Ectodermal cell (in vitro differentiated cells): ENCODE measurements at regions not wholly inside any gene's neighbourhood (a gene's known extent, or its start where the extent isn't known, plus 50 kb on each side); places are given as distances from the start of the nearest gene placed in this dataset.

Experiments used
- H3K27ac ChIP-seq: 2 replicates; pipeline ENCODE4 v1.7.0; 2013; ENCODE audit warnings: mild to moderate bottlenecking, low read depth, low read length; ENCODE audit not compliant: insufficient read depth, poor library complexity, severe bottlenecking
- H3K27me3 ChIP-seq: 2 replicates; pipeline ENCODE4 v1.7.0; 2013; ENCODE audit warnings: mild to moderate bottlenecking, low read length; ENCODE audit not compliant: insufficient read depth, control insufficient read depth, poor library complexity, severe bottlenecking
- H3K36me3 ChIP-seq: one replicate; pipeline ENCODE4 v1.7.0; 2013; ENCODE audit warnings: low read length; ENCODE audit not compliant: control insufficient read depth, insufficient read depth
- H3K4me1 ChIP-seq: one replicate; pipeline ENCODE4 v1.7.0; 2013; ENCODE audit warnings: low read length; ENCODE audit not compliant: control insufficient read depth, insufficient read depth
- H3K4me3 ChIP-seq: 2 replicates; pipeline ENCODE4 v1.7.0; 2013; ENCODE audit warnings: low read depth, low read length, control low read depth; ENCODE audit not compliant: insufficient read depth
- H3K9me3 ChIP-seq: 2 replicates; pipeline ENCODE4 v1.7.0; 2013; ENCODE audit warnings: mild to moderate bottlenecking, low read length, moderate library complexity; ENCODE audit not compliant: control insufficient read depth
- WGBS, 2 experiments: methylation state at CpG; one replicate each; pipeline ENCODE4 v1.1.7; 2013; ENCODE audit warnings: missing lambda C conversion rate in 2 of 2; 5-methylcytosine and 5-hydroxymethylcytosine counted together

DNA sequence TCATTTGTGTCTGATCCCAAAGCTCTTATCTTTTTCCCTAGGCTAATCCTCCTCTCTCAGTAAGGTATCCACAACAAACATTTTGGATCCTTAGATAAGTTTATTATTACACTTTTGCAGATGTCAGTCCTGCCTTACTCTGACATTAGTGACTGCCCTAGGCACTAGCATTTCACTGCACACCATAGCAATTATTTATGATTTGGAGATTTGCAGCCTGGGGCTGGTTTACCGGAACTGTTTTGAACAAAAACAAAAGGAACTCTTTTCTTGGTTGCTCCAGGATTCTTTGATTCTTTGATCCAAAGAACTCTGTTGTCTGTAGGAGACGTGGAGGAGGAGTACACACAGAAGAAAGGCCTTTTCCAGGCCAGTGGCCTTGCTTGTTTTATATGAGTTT, 80.4 kb downstream of the EDNRB start:
- WGBS, 2 experiments: 90 to 95% methylated on average over 2 of the region's 2 CpGs
- peaks cover 7% of the 10 kb centered on the region for H3K4me1 ChIP-seq
- H3K36me3 ChIP-seq: no peaks in the 10 kb centered on the region
- no peak overlapping the region for H3K4me3 ChIP-seq
- no peaks in the 10 kb centered on the region for H3K9me3 ChIP-seq
- H3K27me3 ChIP-seq: no peaks in the 10 kb centered on the region
- no peak overlapping the region for H3K27ac ChIP-seq

DNA sequence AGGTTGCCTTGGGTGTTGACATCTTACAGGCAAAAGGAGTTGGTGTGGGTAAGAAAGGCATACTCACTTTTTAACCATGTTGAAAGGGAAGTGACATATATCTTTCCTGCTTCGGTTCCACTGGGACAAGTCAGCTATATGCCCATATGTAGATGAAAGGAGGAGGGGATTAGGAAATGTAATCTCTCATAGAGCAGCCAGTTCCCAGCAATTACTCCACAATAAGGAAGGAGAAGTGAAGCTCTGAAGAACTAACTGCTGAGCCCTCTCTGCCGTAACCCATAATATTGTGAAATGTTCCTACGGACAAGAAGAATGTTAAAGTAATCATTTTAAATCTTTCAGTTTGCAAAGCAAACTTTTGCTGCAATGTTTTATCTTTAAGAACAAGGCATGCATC, 82.2 kb downstream of the EDNRB start:
- WGBS, 2 experiments: 98 to 100% methylated on average over 1 to 3 of the region's 3 CpGs
- H3K27me3 ChIP-seq: no peaks in the 10 kb centered on the region
- H3K27ac ChIP-seq: no peak overlapping the region
- no peaks in the 10 kb centered on the region for H3K9me3 ChIP-seq
- no peak overlapping the region for H3K4me3 ChIP-seq
- H3K36me3 ChIP-seq: no peaks in the 10 kb centered on the region
- peaks cover 22% of the 10 kb centered on the region for H3K4me1 ChIP-seq

DNA sequence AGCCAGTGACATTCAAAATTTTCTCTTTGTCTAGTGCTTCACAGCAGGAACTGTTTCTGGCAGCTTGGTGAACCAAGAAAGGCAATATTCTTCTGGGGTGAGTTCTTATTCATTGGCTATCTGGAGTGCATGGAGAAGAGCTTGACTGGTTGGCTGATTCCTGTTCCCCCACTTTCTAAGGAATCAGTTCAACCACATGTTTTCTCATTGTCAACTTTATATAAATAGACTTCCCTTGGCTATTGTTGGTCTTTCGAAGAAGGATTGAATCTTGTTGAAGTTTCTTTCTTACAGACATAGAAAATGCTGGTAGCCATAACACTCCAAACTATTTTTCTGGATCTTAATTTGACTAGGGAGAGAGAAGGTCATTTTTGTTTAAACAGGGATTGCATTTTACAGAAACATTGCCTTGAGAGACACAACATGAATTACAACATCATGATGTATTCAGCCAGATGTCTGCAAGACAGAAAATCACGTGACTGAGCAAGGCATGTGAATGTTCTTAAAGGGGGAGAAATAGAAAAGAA, 85.2 kb downstream of the EDNRB start:
- H3K27me3 ChIP-seq: no peaks in the 10 kb centered on the region
- peak overlapping the region; percentile 9 for H3K27ac ChIP-seq
- peaks cover 22% of the 10 kb centered on the region for H3K4me1 ChIP-seq
- H3K4me3 ChIP-seq: no peak overlapping the region
- 93% methylated on average over 2 of the region's 2 CpGs; no CpG with 5 or more reads in 1 of the 2 experiments for WGBS, 2 experiments
- H3K9me3 ChIP-seq: no peaks in the 10 kb centered on the region
- no peaks in the 10 kb centered on the region for H3K36me3 ChIP-seq

DNA sequence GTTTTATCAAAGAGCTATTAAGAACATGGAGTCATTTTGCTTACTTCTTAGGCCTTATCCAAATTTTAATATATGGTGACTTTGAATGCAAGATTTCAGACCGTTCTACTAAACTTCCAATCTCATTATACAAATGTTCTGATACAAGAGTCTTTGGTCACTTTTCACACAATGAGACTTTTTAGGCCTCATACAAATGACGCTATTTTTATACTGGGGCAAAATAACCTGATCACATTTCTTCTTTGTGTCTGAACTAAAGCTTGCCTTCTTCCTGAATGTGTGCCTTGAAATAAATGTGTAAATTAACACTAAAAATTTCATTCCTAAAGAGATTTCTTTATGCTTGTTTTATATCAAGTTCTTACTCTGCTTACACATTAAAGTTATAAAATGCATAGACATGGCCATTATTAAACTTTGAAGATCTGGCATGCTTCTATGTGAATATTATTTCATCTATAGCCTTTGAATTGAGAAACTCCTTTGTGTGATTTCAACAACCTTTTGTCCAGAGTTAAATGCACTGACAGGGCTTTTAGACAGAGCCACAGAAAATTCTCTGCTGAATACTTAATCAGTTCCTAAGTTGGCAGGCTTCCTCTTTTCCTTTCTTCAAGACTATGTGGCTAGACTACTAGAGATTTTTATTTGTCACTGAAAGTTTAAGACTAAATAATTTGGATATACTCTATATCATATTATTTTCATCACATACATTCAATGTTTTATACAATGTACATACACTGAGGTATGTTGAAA, 86.1 kb downstream of the EDNRB start:
- H3K36me3 ChIP-seq: no peaks in the 10 kb centered on the region
- peak overlapping the region; percentile 19 for H3K27ac ChIP-seq
- peaks cover 22% of the 10 kb centered on the region for H3K4me1 ChIP-seq
- WGBS, 2 experiments: 94 to 98% methylated on average over 2 of the region's 2 CpGs
- no peak overlapping the region for H3K4me3 ChIP-seq
- no peaks in the 10 kb centered on the region for H3K27me3 ChIP-seq
- no peaks in the 10 kb centered on the region for H3K9me3 ChIP-seq

DNA sequence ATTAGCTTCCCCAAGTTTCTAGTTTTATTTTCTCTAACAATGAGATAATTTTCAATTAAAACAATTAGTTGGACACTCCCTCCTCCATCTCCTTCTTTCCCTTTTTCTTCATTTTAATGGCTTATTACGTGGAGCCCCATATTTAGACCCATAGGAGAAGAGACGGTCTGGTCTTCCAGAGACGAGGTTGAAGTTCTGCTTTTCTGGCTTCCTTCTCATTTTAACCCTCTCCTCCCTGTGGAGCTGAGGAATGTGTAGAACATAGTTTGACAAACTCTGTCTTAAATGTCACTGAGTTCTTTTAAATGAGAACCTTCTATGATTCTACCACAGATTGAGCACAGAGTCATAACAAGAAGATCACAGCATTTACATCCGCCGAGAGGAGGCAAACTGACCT, 86.8 kb downstream of the EDNRB start:
- Histone ChIP-seq H3K27me3 (no peaks in the 10 kb centered on the region), H3K27ac (no peak overlapping the region), H3K36me3 (no peaks in the 10 kb centered on the region), H3K4me3 (no peak overlapping the region), H3K4me1 (peaks cover 22% of the 10 kb centered on the region), H3K9me3 (no peaks in the 10 kb centered on the region)
- WGBS, 2 experiments: 81 to 94% methylated on average over 5 of the region's 5 CpGs

DNA sequence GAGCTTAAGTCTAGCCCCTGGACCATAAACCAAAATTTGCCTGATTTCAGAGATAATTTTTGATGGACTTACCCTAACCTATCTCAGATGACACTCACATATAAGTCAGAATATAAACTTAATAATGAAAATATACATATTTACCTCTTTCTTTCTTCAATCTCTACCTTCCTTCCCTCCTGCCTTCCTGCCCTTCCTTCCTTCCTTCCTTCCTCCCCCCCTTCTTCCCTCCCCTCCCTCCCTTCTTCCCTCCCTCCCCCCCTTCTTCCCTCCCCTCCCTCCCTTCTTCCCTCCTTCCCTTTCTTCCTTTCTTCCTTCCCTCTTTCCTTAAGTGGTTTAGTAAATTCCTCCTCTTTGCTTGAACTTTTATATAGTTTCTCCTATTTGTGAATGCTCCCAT, 88.7 kb downstream of the EDNRB start:
- no peak overlapping the region for H3K4me3 ChIP-seq
- H3K9me3 ChIP-seq: no peaks in the 10 kb centered on the region
- no peak overlapping the region for H3K27ac ChIP-seq
- H3K36me3 ChIP-seq: no peaks in the 10 kb centered on the region
- no peaks in the 10 kb centered on the region for H3K27me3 ChIP-seq
- peaks cover 22% of the 10 kb centered on the region for H3K4me1 ChIP-seq

DNA sequence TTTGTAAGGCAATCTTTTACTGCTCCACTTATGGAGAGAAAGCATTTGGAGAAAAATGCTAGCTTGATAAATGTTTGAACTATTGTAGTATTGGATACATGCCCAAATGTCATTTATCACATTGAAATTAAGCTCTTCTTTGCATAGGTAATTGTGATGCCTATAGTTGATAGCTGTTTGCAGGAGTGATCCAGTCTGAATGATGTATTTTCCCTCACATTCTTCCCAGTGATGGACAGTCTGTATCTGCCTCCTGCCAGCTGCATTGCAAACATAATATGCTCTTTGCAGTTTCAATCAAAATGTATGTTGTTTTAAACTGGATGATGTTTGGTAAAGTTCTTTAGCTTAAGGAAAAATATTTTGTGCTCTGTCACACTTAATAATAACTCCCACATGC, 89.8 kb downstream of the EDNRB start:
- Histone ChIP-seq H3K36me3 (no peaks in the 10 kb centered on the region), H3K4me1 (peaks cover 18% of the 10 kb centered on the region), H3K27me3 (no peaks in the 10 kb centered on the region), H3K9me3 (no peaks in the 10 kb centered on the region), H3K4me3 (no peak overlapping the region), H3K27ac (no peak overlapping the region)

DNA sequence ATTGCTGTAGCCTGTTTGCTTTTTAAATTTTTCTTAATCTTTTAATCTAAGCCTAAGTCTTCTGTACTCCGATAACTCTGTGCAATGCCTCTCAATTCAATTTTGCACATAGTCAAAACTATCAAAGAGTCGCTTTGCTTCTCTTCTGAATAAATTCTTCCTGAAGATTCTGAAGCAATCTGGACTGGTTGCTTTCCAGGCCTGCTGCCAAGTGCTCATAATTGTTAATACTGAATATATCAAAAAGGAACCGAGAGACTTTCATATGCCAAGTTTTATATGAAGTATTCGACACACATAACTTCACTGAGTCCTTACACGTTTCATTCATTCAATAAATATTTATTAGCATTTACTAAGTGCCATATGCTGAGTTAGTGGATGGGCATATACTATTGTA, 91.3 kb downstream of the EDNRB start:
- Histone ChIP-seq H3K27ac (no peak overlapping the region), H3K4me3 (no peak overlapping the region), H3K4me1 (peaks cover 9% of the 10 kb centered on the region), H3K9me3 (no peaks in the 10 kb centered on the region), H3K27me3 (no peaks in the 10 kb centered on the region), H3K36me3 (no peaks in the 10 kb centered on the region)
- 92 to 96% methylated on average over 2 to 5 of the region's 5 CpGs for WGBS, 2 experiments

DNA sequence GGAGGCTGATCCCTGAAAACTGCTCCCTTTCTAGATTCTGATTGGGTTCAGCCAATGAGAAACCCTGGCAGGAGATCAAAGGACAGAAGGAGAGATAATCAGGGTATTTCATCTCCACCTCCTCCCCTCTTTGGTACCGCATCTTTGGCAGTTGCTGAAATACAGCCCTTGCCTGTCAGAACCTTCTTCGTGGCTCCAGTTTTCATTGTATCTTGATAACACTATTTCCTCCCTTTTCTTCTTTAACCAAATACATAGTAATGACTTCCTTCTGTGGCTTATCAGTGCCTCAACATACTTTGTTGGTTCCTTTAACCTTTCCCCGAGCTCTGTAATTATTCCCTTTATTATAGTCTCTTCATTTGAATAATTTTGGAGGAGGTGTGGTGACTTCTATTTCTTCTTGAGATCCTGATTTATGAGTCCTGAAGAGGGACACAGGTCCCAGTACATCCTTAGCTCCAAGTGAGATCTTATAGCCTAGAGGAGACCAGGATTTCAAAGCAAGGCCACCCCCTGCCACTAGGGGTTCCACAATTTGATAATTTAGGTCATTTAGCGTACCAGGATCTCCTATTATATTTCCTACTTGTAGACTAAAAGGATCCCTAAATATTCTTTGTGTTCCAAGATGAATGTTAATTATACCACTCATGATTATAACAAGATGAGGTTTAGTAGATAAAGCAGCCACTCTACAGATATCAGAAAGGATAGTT, 98.0 kb downstream of the EDNRB start:
- Histone ChIP-seq H3K4me3 (no peak overlapping the region), H3K4me1 (no peaks in the 10 kb centered on the region), H3K9me3 (no peaks in the 10 kb centered on the region), H3K36me3 (no peaks in the 10 kb centered on the region), H3K27me3 (no peaks in the 10 kb centered on the region), H3K27ac (no peak overlapping the region)
- WGBS, 2 experiments: 91 to 95% methylated on average over 2 to 4 of the region's 4 CpGs

DNA sequence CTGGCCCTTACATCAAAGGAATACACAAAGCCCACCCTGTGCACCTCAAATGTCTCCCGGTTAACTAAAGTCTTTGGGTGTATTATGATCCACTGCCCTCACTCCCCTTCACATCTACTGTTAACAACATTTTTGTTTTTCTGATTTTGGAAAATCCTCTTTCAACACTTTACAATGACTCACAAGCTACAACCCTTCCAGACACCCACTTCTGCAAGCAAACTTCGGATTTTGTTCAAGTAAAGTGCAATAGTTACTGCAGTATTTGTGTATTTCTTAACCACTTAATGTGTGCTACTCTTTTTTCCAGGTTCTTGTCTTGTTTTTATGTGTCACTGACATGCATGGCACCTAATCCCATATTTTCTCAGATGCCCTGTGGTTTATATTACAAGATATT, 101.1 kb downstream of the EDNRB start:
- Histone ChIP-seq H3K36me3 (no peaks in the 10 kb centered on the region), H3K27me3 (no peaks in the 10 kb centered on the region), H3K4me1 (no peaks in the 10 kb centered on the region), H3K4me3 (no peak overlapping the region), H3K9me3 (no peaks in the 10 kb centered on the region), H3K27ac (no peak overlapping the region)
- 85 to 90% methylated on average over 1 to 2 of the region's 2 CpGs for WGBS, 2 experiments
